ENCODE measurements at regions not wholly inside any gene's neighbourhood (a gene's known extent, or its start where the extent isn't known, plus 50 kb on each side); places are given as distances from the start of the nearest gene placed in this dataset.
"Not testable (repeated sequence)": the region's sequence is repeated elsewhere in the genome, so short reads cannot be mapped to it uniquely, and the experiment has no call there.

DNA sequence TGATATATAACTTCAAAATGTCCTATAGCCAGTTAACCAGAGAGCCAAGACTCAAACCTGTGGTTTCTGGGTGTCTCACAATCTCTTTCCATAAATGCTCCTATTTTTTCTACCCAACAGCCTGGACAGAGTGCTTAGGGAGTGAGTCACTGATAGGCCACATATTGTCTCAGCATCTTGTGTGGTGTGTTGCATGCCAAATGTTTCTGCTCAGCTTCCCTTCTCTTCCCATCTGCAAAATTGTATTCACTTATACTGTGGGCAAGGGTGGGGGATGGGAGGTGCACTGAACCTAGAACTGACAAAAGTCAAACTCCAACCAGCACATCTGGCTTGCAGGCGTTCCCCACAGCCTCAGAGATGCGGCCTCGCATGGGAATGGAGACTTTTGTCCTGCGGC, 123.3 kb downstream of the KCNA5 start:
- peak; percentile 32 for DNase-seq

DNA sequence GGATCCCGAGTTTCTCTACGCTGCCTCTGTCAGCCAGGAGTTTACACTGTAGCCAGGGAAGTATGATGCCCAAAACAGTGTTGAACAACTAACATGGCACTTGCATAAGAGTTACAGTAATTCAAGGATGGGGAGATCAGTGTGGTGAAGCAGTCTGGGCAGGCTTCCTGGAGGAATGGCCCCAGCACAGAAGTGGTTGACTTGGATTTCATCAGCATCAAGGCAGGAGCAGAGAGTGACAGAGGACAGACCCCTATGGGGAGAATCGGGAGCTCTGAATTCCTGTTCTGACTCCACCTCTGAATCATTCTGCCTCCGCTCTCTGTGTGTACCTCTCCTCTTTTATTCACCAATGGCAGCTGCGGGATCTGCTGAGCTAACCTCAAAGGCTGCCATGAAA, 124.5 kb downstream of the KCNA5 start:
- DNase-seq: no peak

DNA sequence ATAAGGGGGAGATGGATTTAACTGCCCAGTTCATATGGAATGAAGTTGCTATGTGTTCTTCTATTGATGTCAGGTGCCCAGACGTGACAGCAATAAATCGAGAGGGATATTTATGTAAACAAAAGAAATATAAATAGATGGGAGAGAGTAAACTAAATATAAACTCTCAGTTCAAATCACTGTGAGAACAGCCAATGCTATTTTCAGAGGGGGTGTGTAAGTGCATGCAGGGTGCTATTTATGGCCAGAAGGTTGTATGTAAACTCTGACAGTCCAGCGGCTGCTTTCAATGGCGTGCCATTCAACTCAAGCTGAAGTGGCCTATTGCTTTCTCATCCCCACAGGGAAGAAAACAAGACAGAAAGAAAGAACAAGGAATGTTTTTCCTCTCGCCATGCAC, 127.2 kb downstream of the KCNA5 start:
- DNase-seq: no peak

DNA sequence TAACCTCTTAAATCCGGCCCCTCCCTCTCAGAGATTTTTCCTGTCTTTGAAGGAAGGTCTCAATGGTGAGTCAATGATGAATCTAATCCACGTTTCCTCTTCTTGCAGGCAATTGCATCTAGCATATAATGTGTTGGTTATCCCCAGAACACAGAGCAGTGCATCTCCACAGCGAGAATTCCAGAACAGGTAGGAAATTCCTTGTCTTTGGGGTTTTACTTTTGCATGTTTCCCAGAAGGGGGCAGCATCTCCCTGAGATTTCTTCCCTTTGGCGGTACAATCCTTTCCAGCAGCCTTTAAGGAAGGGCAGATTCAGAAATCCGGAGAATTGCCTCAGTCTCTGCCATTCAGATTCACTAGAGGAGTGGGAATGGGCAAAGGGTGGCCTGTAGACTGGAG, 128.0 kb downstream of the KCNA5 start:
- DNase-seq: peak; percentile 84

DNA sequence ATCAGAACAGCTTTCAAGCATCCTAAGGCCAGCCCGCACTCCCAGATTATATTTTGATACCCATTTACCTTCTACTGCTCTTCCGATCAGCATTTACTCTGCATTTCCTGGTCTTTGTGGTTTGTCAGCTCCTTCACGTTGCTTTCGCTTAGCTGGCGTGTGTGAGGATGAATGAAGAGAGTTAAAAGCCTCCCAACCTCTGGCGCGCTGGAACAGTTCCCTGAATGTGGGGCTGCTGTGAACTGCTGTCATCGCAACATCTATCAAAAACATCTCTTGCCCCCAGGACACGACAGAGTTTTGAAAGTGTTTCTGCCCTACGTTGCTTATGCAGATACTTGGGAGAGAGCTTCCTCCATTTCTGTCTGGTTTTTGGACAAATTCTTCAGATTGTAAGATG, 129.2 kb downstream of the KCNA5 start:
- DNase-seq: no peak

DNA sequence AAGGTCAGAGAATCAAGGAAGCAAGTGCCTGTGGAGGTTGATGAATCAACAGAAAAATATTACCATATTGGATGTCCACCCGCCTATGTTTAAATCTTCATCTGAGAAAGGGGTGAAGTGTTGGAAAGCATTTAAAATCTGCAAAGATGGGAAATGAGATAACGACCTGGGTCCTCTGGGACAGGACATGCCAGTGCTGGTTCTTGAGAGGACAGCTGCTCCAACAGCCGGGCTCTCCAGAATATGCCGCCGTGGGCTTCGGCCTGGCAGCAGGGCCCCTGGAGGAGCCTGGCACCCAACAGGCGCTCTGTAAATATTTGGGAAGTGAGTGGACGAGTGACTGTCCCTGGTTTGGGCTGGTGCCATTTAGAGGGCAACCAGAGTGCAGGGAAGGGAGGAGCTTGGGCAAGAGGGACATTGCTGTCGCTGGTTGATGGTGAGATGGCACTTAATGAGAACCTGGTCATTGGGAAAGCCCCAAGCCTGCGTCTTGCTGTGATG, 129.9 kb downstream of the KCNA5 start:
- no peak for DNase-seq

DNA sequence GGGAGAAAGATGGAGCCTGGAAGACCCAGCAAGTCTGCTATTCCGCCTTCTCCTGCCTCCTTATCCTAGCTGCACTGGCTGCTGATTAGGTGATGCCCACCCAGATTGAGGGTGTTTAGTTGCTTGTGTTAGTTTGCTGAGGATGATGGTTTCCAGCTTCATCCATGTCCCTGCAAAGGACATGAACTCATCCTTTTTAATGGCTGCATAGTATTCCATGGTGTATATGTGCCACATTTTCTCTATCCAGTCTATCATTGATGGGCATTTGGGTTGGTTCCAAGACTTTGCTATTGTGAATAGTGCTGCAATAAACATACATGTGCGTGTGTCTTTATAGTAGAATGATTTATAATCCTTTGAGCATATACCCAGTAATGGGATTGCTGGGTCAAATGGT, 131.7 kb downstream of the KCNA5 start:
- not testable (repeated sequence) for DNase-seq

DNA sequence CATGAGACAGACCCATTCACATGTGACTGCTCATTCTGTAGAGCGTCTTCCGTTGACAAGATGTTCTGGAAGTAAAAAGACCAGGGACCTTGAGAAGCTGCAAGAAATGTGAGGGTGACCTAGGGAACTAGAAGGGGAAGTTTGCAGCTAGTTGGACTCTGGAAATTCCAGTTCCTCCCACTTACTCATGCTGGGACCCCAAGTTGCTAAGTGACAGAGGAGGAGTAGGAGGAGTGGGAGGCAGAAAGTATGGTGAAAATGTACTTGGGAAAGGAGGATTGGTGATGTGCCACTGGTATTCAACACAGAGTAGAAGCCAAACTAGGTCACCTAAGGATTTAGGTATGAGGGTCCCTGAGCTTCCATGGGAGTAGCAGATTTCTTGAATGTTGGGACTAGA, 132.4 kb downstream of the KCNA5 start:
- DNase-seq: no peak

DNA sequence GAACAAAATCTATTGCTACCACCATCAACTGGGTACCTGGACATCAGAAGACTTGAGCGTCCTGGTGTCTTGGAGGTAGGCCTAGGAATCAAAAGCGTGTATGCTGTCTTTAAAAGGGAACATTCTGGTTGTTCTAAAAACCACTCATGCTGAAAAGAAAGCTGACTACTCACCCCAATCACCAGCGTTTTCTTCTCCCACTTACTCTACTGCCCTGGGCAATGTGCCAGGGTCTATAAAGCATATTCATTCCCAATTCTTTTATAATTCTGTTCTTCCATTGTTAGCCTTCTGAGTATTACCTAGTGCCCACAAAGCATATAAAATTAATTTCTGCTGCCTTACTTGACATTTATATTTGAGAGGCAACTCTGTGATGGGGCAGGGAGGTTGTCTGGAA, 133.4 kb downstream of the KCNA5 start:
- no peak for DNase-seq

DNA sequence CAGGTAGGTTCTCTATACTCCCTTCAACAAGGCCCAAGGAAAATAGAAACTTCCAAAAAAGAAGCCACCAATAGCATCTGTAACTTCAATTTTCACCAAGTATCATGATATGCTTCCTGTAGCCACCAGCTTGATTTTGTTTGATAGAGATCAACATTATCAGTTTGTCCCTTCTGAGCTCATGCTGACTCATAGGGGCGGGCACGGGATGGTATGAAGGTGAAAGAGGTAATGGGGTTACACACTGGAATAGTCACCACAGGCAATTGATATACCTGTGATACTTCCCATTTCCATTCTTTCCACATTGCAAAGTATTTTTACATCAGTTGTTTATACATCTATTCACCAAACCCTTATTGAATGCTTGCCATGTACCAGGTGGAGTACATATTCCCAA, 134.1 kb downstream of the KCNA5 start:
- no peak for DNase-seq

DNA sequence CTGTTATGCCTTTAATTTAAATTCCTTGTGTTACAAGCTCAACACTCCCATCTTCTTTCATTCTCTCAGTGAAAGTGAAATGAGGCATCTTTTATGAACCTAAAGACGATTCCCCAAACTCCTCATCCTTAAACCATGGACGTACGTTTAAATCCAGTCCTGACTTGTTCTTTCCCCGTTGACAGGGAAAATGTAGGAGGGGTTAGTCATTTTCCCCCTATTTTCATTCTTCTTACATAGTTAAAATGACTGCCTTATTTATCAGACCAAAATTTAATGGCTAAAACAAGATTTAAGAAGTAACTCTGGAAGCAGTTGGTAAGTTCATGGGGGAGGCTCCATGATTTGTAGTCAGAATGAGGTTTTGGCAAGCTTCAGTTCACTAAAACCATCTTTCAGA, 134.9 kb downstream of the KCNA5 start:
- no peak for DNase-seq

DNA sequence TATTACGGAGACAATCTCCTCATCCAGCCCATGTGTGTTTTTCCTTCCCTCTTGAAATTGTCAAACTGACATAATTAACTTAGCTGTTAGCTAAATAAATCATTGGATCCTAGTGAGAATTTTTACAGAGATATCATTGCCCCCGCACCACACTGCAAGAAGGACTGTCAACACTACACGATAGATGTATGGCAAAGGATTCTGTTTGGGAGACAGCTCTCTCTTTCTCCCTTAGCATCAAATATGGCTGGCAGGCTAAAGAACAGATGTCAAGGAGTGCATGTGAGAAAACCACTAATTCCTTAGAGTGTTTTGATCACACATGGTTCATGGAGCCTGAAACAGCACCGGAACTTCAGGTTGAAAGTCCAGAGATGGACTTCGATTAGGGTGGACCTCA, 136.8 kb downstream of the KCNA5 start:
- DNase-seq: no peak

DNA sequence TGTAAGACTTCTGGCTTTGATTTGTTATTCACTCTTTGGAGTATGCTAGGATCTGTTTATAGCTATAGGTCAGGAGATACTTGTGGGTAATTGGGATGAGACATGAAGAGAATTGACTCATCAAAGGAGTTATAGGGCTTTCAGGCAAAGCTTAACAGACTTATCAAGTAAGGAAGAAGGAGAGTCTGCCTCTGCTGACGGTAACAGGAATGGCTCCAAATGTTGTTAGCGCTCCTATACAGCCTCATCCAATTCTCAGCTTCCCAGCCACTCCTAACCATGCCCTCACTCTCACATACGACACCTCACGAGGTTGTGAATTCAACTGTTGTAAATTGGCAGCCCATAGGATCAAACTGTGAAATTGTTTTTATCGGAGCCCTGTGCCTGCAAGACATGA, 140.5 kb downstream of the KCNA5 start:
- DNase-seq: no peak

DNA sequence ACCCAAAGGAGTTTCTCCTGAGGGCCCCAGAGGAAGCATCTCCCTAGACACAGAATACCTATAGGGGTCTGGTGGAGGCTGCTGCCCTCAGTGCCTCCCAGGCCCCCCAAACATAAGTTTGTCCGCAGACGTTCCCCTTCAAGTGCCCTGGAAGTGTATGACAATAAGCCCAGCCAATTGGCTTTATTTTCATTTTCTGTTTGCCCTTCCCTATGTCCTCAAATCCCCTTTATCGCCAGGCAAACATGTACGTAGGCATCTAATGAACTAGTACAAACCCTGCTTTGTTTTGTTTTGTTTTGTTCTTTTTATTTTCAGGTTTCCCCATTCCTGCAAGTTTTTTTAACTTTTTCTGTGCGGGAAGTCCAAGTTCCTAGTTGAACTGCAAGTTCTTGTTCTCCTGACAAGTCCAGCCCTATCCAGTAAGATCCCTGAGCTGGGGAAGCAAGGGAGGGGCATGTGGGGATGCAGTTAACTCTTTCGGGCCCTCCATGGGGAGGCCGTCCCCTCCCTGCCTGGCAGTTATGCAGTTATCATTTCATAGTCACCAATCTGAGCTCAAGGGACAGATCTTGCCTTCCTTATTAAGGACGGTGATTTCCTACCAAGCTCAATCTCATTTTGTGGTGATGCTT, 141.9 kb downstream of the KCNA5 start:
- no peak for DNase-seq

DNA sequence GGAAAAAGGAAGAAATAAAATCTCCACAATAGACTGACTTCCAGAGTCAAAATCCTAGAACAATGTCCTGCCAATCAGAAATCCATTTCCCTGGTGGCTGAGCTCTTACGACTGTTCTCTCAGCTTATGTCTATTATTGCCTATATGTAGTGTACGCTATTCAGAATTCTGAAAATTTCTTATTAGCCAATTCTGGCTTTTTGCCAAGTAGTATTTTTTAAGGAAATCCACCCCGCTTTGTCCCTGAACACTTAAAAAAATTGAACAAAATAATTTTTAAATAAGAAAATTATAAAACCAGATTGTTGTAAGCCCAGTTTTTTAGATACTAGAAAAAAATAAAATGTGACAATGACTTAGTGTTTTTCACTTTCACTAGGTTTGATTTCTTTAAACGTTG, 143.0 kb downstream of the KCNA5 start:
- no peak for DNase-seq

DNA sequence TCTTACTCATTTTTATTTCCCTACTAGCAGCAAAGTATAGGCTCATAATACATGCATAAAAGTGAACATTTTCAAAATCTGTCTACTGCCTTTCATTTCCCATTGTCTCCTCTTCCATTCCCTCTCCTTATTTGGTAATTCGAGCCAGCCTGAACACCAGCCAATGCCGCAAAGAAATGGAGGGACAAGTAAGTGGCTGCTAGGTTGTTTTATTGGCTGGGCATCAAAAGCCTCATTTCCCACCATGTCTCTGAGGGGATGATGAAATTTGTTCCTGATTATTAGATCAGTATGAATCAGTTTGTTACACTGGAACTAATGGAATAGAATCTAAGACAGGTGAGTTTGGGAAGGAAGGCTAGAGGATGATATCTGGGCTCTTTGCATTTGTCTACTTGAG, 143.5 kb downstream of the KCNA5 start:
- no peak for DNase-seq

DNA sequence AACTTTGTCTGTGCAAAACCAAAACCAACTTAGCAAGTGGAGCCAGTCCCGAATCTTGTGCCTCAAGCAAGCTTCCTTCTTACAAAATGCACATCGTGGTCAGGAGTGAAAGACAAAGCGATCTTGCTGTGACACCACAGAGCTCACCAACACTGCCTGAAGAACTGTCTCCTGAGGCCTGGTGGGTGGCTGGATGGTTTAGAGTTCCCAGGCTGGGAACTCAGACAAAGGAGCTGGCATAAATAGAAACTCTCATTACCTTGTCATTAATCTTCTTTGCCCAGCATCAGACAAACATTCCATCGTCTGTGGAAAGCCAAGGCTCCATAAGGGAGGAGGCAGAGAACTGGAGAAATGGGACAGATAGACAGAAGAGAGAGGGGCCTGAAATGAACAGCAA, 144.8 kb downstream of the KCNA5 start:
- no peak for DNase-seq

DNA sequence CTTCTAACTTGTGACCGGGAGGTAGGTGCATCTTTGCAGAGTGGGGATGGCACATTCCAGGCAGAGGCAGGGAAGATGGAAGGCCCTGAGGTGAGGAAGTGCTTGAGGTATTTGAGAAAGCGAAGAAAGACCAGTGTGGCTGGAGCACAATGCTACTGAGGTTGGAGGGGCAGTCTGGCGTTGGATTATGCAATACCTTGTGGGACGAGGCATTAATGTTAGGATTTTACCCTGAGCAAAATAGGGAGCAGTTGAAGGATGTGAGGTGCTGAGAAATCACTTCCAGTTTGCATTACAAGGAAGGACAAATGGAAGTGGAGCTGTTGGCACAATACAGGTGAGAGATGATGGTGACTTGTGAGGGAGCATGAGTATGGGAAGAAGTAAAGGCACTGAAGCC, 145.5 kb downstream of the KCNA5 start:
- no peak for DNase-seq

DNA sequence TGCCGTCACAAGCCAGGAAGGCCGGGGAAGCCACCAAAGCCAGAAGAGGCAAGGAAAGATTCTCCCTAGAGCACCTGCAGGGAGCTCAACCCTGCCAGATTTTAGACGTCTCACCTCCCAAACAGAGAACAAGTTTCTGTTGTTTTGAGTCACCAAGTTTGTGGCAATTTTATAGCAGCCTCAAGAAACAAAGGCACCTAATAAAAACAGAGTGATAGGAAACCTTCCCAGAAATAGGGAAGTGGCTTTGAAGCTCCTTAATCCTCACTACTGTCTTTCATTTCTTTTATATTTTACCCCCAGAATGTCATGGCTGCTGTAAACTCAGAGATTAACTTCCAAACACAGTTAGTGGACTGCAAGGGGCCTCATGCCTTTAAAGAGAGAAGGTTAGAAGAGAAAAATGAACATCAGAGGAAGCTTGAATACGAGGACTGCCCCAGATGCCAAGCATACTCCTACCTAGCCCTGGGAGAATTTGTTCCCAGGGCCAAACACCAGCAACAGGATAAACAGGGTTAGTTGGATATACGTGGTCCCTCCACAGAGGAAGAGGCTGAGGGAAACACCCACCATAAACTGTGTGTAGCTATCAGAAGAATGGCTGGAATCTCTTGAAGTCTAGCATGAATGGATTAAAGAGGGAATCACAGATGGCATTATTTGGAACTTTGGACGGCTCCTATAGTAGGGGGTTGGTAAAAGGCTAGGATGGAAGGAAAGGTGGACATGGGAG, 148.3 kb downstream of the KCNA5 start:
- DNase-seq: no peak

DNA sequence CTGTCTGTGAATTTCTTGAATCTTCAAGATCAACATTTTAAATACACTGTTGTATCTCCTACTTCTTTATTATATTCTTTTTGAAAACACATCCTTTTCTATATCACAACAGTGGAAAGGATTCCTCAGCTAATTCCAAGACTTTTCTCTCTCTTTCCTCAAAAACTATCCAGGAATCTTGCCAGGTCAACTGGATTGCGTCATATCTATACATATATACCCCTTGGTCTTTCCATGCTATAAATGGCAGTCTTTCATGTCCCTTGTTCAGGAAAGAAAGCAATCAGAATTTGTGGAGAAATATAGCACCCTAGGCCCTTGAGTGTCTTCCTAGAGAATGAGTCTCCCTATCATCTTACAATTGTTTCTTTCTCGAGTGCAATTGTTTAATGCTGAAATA, 149.0 kb downstream of the KCNA5 start:
- no peak for DNase-seq

DNA sequence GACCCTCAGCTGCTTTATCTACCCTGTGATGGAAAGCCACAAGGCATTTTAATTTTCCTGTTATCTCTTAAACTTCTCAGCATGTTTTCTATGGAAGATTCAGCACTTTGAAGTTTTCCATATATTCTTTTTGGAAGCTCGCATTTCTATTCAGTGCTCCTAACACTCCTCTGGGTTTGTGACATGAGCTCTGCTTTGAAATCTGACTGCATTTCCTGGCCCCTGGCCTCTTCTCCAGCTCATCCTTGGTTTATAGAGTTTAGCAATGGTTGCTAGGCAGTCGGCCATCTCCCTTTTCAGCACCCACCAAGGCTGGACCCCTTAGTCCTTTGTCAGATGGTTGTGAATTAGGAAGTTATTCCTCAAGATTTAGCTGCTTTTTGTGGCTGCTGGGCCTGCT, 150.6 kb downstream of the KCNA5 start:
- no peak for DNase-seq

DNA sequence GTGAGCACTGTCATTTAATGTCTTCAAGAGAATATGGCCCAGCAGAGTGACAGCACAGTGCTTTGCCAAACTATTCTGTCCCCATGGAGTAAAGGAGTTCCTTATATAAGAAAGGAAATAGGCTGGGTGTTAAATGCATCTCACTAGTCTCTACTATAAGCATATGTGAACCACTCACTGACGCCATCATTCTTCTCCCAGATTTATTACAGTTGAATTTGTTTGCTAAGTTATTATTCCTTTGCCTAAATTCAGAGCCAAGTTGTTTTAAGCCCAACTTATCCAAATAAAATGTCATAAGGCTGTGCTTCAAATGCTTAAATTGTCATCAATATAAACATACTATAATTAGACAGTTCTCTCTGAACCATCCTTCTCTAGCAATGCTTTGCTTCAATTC, 151.6 kb downstream of the KCNA5 start:
- DNase-seq: no peak

DNA sequence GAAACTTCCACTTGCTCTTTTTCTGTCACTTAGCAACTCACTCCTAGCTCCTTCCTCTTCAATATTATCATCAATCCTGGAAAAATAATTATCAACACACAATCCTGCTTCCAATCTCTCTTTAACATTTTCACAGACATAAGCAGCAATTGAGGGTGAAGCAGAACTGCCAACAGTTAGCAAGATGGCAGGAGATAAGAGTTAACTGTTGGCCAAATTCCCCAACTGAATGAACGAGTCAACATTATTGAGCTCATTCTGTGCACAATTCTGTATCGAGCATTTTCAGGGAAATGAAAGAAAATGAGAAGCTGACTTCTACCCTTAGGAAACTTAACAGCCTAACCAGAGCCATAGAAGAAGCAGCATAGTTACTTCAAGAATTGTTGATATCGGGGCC, 152.0 kb downstream of the KCNA5 start:
- DNase-seq: no peak

DNA sequence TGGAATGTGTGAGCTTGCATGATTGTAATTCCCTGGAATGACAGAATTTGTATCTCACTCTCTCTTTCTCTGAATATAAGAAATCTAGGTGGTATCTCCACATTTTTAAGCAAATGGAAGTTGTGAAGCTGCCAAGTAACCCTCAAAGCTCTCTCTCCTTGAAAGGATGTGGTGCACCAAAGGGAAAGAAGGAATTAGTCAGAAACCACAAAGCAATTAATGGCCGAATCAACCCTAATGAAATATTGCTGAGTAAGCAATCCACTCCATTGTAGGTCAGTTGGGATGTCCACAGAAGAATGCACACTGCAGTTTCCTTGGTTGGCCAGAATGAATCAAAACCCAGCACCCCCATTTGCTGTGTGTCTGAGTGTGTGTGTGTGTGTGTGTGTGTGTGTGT, 153.5 kb downstream of the KCNA5 start:
- no peak for DNase-seq

DNA sequence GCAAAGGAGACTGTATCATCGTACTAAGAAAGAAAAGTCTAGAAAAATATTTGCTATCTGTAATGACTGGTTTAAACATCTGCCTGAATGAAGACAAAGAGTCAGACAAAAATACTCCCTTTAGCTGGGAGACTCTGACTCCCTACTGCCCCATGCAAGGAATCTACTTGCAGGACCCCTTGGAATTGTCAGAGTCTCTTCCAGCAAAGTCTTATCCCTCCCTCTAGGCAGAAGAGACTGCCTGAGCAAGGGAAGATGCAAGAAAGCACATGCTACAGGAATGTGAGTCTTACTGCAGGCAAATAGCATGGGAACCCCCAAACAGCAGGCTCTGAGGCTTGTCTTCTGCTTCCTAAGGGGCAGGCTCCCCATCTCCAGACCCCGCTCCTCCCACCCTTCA, 154.0 kb downstream of the KCNA5 start:
- DNase-seq: no peak
